ENCODE measurements at regions not wholly inside any gene's neighbourhood (a gene's known extent, or its start where the extent isn't known, plus 50 kb on each side); places are given as distances from the start of the nearest gene placed in this dataset.

DNA sequence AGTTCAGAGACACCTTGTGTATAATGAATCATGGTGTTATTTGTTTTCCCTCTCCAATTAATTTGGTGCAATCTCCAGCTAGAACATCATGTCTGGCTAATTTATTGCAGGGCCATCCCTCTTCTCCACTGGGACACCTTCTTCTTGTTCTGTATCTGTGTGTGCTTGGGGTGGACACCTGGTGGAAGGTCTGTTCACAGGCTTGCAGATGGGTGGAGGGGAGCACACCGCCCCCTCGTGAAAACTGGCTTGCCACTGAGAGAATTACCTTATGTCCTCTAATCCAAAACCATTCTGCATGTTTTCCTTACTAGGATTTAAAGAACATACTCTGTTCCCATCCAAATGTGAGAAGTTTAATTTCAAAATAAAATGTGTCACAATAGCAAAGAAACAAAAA lies 1160.4 kb upstream of the ZEB2 start:
- TF ChIP-seq POLR2A (IDR thresholded peaks at IDR 0.05) (no peak), POLR2AphosphoS5 (IDR thresholded peaks at IDR 0.05) (no peak)

Measured in sigmoid colon (tissue), 4 donors.